GM19043 (cell line): ENCODE measurements at regions not wholly inside any gene's neighbourhood (a gene's known extent, or its start where the extent isn't known, plus 50 kb on each side); places are given as distances from the start of the nearest gene placed in this dataset.

Experiments
- ATAC-seq: cut with Tn5 transposase; IDR thresholded peaks from one replicate; pipeline ENCODE4 v1.9.1; 2021; ENCODE audit warnings: low read depth; ENCODE audit not compliant: unreplicated experiment

- no peak for ATAC-seq
Observed at GRCh38 chr18:30562231-30562630, 480.3 kb downstream of the DSC3 start.

GRCh38 chr18:30556112-30556511 is 486.4 kb downstream of the DSC3 start:
- no peak for ATAC-seq

DNA sequence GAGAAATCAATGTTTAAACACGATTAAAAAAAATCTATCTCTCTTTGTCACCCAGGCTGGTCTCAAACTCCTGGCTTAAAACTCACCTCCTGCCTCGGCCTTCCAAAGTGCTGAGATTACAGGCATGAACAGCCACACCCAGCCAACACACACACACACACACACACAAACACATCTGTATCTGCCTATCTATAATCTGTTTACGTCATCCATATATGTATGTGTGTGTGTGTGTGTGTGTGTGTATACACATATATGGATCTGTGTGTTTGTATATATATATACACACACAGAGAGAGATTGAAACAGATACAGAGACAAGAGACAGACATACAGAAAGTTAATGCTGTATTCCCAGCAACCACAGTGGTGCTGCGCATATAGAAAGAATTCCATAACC is 497.1 kb downstream of the DSC3 start:
- ATAC-seq, result no peak

- no peak for ATAC-seq
Observed at GRCh38 chr18:30544141-30544540, 498.4 kb downstream of the DSC3 start.

DNA sequence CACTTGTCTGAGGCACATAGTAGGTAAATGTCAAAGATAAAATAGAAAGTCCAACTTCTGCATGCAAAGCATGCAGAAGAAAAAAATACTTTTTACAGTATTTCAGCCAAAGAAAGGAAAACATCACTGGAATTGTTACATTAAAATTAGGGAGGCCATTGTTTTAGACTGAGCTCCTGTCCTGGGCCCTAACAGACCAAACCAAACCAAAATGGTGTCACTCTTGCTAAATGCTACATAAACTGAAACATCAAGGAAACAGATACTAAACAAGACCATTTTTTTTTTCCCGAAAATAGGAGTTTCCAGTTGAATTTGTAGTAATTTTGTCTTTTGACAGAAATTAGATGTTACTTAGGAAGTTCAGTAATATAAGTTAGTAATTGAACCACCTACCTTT is 508.8 kb downstream of the DSC3 start:
- ATAC-seq, result no peak

DNA sequence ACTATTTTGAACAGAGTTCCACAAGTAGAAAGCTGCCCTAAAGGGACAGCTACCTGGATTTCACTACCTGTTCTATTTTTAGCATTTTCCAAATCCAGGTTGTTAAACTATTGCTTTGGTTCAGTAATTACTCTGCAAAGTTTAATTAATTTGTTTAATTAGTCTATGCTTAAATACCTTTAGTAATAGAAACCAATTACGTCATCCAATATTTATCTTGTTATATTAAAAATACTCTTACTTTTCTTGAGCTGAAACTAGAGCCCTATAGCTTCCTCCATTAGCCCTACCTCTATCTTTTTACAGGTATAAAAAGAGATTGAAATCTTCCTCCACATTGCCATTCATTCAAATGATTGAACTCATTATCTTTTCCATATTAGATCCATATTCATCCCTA is 514.6 kb downstream of the DSC3 start:
- ATAC-seq, result no peak

- no peak for ATAC-seq
Observed at GRCh38 chr18:30527226-30527625, 515.3 kb downstream of the DSC3 start.

DNA sequence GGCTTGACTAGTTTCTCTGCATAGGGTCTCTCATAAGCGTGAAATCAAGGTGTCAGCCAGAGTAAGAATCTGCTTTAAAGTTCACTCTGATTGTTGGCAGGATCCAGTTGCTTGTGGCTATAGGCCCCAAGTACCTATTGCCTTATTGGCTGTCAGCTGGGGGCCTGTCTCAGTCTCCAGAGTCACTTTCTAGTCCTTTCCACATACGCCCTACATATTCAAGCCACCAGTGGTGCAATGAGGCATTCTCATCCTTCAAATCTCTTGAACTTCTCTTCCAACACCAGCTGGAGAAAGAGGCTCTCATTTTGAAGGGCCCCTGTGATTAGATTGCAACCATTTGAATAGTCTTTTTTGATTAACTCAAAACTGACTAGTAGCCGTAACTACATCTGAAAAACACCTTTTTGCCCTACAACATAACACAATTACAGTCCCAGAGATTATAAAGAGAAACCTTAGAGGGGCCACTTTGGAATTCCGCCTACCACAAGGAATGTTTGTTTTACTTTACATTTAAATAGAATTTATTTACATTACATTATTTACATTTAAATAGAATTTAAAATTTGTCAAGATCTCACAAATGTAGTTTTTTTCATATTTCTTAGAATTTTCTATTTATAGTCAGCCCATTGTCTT is 520.1 kb downstream of the DSC3 start:
- no peak for ATAC-seq

GRCh38 chr18:30514059-30514458 is 528.5 kb downstream of the DSC3 start:
- ATAC-seq, result no peak

- ATAC-seq, result no peak
Observed at GRCh38 chr18:30512872-30513271, 529.7 kb downstream of the DSC3 start.

DNA sequence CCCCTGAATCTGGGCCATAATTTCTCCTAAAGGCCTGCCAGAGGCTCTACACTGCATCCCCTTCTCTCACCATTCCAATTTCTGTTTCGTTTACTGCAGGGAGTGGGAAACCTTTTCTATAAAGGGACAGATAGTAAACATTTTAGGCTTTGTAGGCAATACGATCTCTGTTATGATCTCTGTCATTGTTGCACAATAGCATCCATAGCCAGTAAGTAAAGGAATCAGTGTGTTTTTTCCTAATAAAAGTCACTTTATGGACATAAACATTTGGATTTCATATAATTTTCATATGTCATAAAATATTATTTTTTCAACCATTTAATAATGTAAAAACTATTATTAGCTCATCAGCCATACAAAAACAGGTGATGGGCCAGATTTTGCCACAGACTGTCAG is 531.7 kb downstream of the DSC3 start:
- no peak for ATAC-seq

DNA sequence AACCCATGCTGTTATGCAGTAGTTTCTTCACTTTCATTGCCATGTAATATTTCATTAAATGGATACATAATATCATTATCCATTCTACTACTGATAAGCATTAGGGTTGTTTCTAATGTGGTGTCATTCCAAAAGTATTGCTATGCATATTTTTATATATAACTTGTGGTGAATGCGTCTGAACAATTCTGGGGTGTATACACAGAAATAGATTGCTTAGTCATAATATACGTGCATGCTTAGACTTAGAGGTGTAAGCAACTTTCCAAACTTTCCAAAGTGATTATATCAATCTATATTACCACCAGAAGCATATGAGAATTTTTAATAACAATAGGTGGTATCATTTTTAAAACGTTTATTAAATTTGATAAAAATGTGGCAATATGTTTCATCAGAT is 540.9 kb downstream of the DSC3 start:
- ATAC-seq, result no peak

- ATAC-seq, result no peak
Observed at GRCh38 chr18:30500240-30500945, 542.1 kb downstream of the DSC3 start.

DNA sequence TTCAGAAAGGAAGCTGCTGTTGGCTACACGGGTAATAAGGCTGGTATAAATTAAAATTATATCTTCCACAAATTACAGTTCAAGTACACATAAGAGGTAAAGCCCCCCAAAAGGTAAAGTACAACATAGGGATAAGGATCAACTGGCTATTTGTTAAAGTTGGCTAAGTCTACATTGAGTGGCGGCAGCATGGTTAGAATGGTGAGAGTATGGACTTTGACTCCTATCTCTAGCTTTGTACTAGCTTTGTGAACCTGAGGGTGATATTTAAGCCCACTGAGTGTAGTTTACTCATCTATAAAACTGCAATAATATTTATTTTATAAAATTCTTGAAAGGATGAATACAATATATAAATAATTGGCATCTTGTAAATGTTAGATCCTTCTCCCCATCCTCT is 542.8 kb downstream of the DSC3 start:
- no peak for ATAC-seq

DNA sequence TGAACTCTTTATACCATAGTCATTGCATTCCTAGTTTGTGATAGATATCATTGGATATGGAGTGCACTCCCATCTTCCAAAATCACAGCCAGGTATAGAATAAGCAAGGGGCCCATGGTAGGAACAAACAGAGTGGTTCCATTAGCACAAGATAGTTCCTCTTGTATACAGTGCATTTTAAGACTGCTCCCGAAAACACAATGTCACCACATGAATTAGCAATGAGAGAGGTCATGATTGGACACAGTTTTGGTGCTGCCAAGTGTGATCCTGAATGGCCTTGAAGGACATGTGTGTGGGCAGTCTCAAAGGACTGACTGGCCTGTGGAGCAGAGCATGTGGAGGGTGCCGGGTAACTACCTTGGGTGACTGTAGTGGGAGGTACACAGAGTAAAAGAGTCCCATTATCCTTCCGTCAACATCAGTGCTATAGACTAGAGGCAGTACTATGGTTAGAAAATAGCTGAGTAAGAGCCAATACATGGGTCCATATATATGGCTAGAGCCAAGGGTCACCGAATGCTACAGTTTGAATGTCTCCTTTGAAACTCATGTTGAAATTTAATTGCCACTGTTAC is 549.9 kb downstream of the DSC3 start:
- no peak for ATAC-seq

DNA sequence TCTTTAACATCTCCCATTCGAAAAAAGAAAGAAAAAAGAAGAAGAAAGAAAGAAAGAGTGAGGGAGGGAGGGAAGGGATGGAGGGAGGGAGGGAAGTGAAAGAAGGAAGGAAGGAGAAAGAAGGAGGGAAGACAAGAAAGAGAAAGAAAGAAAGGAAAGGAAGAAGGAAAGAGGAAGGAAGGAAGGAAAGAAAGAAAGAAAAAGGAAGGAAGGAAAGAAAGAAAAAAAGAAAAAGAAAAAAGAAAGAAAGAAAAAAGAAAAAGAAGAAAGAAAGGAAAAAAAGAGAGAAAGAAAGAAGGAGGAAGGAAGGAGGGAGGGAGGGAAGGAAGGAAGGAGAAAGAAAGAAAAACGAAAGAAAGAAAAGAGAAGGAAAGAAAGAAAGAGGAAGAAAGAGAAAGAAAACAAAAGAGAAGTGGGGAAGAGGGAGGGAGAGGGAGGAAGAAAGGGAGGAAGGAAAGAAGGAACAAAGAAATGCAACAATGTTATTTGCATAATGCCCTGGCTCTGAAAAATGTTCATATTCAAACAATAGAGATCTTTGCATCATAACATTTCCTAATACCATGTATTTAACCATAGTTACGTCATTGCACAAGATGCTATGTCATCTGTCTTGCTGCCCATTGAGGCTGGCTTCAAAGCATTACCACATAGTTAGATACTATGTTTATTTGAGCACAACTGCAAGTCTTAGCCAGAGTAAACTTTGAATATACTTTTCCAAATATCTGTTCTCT is 550.6 kb downstream of the DSC3 start:
- no peak for ATAC-seq

DNA sequence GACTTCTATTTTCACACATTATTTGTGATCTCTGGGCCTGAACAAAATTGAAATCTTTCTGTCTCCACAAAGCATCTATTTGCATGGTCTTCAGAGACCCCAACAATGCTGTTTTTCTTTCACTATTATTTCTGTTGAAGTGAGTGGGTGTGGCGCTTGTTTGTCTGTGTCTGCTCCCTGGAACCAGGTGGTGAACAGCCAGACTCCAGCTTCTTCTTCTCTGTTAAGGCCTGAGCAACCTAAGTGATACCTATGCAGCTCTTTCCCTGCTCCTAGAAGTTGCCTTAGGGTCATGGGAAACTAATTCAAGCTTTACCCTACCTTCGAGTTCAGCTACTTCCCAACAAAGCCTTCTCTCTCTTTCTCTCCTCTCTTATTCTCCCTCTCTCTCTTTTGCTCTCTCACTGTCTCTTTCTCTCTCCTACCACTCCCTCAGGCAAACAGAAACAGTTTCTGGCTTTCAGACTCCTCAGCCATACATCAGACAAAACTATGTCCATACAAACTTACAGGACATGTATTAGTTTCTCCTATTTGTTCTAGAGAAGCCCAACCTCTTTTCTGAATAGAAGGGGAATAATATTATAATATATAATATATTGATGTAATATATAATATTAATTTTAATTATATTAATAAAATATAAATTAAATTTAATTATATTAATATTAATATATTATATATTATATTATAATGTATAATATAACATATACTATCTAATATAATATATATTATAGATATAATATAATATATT is 552.5 kb downstream of the DSC3 start:
- no peak for ATAC-seq

DNA sequence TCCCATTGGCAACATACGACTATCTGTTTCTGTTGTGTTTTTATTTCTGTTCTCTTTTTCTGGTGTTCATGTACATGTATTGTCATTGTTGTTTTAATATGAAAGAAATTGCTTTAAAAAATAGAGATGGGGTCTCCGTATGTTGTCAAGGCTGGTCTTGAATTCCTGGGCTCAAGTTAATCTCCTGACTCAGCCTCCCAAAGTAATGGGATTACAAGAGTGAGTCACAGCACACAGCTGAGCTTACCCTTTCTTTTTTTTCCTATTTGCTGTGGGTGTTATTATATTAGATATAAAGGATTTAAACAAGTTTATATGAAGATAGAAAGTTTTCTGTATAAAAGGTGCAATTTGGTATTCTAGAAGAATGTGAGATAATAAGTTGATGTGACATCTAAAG is 554.6 kb downstream of the DSC3 start:
- ATAC-seq, result no peak

DNA sequence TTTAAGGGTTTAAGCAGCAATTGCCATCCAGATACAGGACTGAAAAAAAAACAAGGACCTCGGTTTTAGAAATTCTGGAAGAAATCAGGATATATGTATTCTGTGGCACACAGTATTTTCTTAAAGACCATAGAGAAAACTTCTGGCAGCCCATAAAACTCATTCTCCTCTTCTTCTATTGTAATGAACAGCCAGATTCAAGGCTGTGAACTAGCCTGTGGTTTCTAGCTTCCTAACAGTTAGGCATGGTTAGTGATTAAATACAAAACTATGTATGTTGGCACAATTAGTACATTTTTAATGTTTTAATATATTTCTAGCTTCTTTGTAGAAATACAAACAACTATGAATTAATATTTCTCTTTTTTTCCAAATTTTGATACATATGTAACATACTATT is 555.7 kb downstream of the DSC3 start:
- ATAC-seq, result no peak

DNA sequence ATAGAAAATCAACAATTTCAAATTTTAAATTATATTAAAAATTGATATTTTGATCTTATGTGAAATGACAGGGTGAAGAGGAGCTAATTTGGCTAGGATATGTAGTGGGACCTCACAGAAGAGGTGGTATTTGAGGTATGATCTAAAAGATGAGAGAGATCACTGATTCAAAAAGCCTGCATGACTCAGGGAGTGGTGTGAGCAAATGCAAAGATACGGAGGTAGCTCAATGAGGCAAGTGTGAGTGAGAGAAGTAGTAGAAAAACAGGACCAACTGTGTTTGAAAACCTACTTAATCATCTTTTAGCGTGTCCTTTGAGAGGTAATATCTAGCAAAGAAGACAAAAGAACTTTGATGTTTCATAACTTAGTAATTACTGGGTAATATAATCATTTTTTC is 557.5 kb downstream of the DSC3 start:
- no peak for ATAC-seq

- no peak for ATAC-seq
Observed at GRCh38 chr18:30481871-30482270, 560.7 kb downstream of the DSC3 start.
